Stimulated activated CD8-positive, alpha-beta memory T cell treated with anti-CD3 and anti-CD28 coated beads, Interleukin-7, amount 100 ng/mL, for 1 hour (primary cell): ENCODE measurements at regions not wholly inside any gene's neighbourhood (a gene's known extent, or its start where the extent isn't known, plus 50 kb on each side); places are given as distances from the start of the nearest gene placed in this dataset.

Experiments used
- DNase-seq, 2 donors: peaks; one replicate each; pipeline ENCODE4 v3.0.0-alpha.2; 2020; ENCODE audit warnings: low read depth in 2 of 2

- DNase-seq, result no peak
Observed at GRCh38 chr10:21327289-21327993, 198.0 kb downstream of the SKIDA1 start.

GRCh38 chr10:21326594-21327288, 198.7 kb downstream of the SKIDA1 start:
- DNase-seq, result no peak

- no peak for DNase-seq
Observed at GRCh38 chr10:21318540-21319167, 206.8 kb downstream of the SKIDA1 start.

GRCh38 chr10:21317902-21318301, 207.6 kb downstream of the SKIDA1 start:
- no peak for DNase-seq

GRCh38 chr10:21315645-21316220, 209.7 kb downstream of the SKIDA1 start:
- no peak for DNase-seq

GRCh38 chr10:21314906-21315644, 210.4 kb downstream of the SKIDA1 start:
- DNase-seq, result no peak

GRCh38 chr10:21314111-21314626, 211.3 kb downstream of the SKIDA1 start:
- DNase-seq, result no peak

- no peak for DNase-seq
Observed at GRCh38 chr10:21313691-21314090, 211.8 kb downstream of the SKIDA1 start.

- DNase-seq, result no peak
Observed at GRCh38 chr10:21311426-21311825, 214.1 kb downstream of the SKIDA1 start.

- DNase-seq, result no peak
Observed at GRCh38 chr10:21309427-21309826, 216.1 kb downstream of the SKIDA1 start.

- DNase-seq, result no peak
Observed at GRCh38 chr10:21308946-21309345, 216.5 kb downstream of the SKIDA1 start.

- no peak for DNase-seq
Observed at GRCh38 chr10:21308018-21308417, 217.5 kb downstream of the SKIDA1 start.

- no peak for DNase-seq
Observed at GRCh38 chr10:21304608-21305007, 220.9 kb downstream of the SKIDA1 start.

GRCh38 chr10:21304198-21304597, 221.3 kb downstream of the SKIDA1 start:
- DNase-seq, result no peak

- DNase-seq, result no peak
Observed at GRCh38 chr10:21300551-21300950, 224.9 kb downstream of the SKIDA1 start.

- DNase-seq, result no peak
Observed at GRCh38 chr10:21299330-21299729, 226.2 kb downstream of the SKIDA1 start.

- DNase-seq, result no peak
Observed at GRCh38 chr10:21298701-21299100, 226.8 kb downstream of the SKIDA1 start.

- no peak for DNase-seq
Observed at GRCh38 chr10:21297603-21298383, 227.7 kb downstream of the SKIDA1 start.

- DNase-seq, result no peak
Observed at GRCh38 chr10:21296575-21297355, 228.7 kb downstream of the SKIDA1 start.
